HL-60 (cell line): ENCODE measurements at regions not wholly inside any gene's neighbourhood (a gene's known extent, or its start where the extent isn't known, plus 50 kb on each side); places are given as distances from the start of the nearest gene placed in this dataset.
"Not testable (repeated sequence)": the region's sequence is repeated elsewhere in the genome, so short reads cannot be mapped to it uniquely, and the experiment has no call there.

Experiments
- CTCF ChIP-seq: IDR thresholded peaks from one replicate; pipeline ENCODE4 v1.5.1; 2011; ENCODE audit warnings: low read length, control low read depth, inconsistent platforms; ENCODE audit not compliant: insufficient read depth
- POLR2AphosphoS5 ChIP-seq: IDR thresholded peaks from 2 replicates; pipeline ENCODE4 v1.6.1; 2012; ENCODE audit warnings: low read depth

DNA sequence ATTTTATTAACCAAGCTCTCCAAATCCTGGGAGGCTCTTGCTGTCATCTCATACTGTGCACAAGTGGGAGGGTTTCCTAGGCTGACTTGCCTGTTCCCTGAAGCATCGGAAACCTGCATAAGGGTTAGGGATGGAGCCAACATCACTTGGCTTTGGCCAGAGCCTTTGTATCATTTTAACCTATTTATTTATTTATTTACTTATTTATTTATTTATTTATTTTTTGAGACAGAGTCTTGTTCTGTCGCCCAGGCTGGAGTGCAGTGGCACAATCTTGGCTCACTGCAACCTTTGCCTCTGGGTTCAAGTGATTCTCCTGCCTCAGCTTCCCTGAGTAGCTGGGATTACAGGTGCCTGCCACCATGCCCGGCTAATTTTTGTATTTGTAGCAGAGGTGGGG, 645.9 kb downstream of the TYW1 start:
- TF ChIP-seq CTCF, POLR2AphosphoS5: not testable (repeated sequence)
